ENCODE measurements at regions not wholly inside any gene's neighbourhood (a gene's known extent, or its start where the extent isn't known, plus 50 kb on each side); places are given as distances from the start of the nearest gene placed in this dataset.
"Not testable (repeated sequence)": the region's sequence is repeated elsewhere in the genome, so short reads cannot be mapped to it uniquely, and the experiment has no call there.

DNA sequence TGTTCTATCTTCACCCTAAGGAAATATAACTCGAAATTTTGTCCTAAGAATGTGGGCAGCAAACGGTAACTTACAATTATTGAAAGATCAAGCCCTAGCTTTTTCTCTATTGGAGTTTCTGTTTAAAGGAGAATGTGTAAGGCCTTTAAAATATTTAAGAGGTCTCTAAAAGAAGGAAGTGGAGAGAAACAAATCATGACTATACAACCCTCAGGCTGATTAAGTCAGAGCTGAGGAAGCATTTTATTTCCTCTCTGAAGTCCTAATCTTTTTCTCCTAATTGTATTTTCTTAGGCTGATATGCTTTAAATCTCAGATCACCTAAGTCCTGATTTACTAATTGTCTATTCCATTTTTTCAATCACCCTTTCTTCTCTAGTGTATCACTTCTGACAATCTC is 1708.8 kb upstream of the C9orf72 start:
- DNase-seq = peak in 3 of 4 experiments; percentile 7 to 61 (median 34)

- DNase-seq = peak in 2 of 4 experiments; percentile 14 to 22
Observed at GRCh38 chr9:29285818-29286217, 1712.5 kb upstream of the C9orf72 start.

- DNase-seq = no peak
Observed at GRCh38 chr9:29289365-29289764, 1716.1 kb upstream of the C9orf72 start.

DNA sequence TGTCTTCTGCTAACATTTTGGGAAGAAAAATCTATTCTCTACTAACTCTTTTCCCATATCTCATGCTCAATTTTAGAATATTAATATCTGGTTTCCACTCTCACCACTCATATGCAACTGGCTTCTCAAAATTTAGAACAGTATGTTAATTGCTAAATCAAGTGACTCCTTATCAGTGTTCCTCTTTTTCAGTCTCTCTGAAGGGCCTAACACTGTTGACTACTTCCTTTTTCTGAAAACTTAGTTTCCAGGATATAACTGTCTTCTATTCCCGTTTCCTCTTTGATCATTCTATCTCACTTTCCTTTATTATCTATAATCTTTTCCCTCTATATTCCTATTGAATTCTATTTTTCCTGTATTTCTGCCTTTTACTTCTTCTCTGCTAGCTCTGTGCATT is 1717.2 kb upstream of the C9orf72 start:
- peak in 3 of 4 experiments; percentile 10 to 71 (median 51) for DNase-seq

DNA sequence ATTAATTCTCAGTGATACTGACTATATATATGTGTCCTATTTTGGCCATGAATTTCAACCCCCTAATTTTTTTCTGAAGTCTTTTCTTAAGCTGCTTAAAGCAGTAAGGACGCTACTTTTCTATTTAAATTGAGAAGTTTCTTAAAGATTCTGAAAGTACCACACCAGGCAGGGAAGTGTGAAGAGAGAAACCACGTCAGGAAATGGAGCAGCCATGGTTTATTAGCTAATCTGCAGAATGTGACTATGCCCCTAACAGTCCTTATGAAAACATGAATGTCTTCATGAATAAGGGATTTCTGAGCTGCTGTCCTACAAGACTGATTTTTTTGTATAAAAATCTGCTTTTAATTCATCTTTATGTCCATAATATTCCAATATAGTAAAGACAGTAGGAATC is 1724.3 kb upstream of the C9orf72 start:
- DNase-seq = peak in 1 of 4 experiments; percentile 20

DNA sequence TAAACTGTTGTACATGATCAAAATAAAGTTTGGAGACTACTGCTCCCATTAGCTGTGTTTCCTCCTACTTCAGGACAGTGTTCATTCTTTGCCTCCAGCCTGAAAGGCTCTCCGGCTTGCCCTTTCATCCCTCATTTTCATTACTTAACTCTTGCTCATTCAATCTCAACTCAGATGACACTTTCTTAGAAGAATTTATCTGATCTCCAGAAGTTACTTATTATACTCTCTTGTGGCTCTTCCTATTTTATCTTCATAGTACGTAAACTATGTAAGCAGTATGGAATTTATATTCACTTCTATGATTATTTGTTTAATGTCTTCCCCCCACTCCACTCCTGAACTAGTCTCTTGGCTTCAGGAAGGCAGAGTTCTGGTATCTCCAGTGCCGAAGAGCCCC is 1737.9 kb upstream of the C9orf72 start:
- DNase-seq = no peak

- DNase-seq = no peak
Observed at GRCh38 chr9:29312327-29312726, 1739.0 kb upstream of the C9orf72 start.

DNA sequence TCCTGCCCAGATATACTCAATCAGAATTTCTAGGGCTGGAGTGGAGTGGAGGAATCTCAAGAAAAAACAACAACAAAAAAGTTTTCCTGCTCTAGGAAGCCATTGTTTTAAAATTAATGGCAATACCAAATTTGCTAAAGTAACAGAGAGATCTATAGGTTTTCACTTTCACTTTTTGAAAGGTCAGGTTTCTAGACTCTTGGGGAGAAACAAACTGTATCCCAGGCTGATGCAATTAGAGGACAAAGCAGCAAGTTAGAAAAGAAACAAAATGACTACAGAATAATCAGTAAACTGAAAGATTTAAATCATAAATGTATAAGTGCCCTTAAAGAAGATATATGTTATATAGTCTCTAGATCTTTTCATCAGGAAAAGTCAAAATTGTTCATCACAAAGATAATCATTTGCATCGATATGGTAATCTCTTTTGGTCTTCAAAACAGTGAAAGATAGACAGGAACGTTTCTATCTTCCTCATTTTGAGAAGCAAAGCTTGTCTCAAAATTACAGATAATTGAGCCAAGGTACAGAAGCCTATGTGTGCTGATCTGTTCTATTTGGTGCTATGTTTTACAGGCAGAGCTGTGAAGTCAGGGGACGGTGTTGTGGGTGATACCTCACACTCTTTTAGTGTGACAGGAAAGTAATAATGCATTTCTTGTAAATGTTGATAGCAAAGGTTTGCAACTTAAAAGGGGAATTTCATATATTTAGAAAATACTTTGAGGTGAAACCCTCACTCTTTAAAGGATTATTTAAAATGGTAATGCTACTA is 1746.6 kb upstream of the C9orf72 start:
- no peak for DNase-seq

GRCh38 chr9:29322240-29322639 is 1749.0 kb upstream of the C9orf72 start:
- DNase-seq = no peak

GRCh38 chr9:29325894-29326293 is 1752.6 kb upstream of the C9orf72 start:
- no peak for DNase-seq

DNA sequence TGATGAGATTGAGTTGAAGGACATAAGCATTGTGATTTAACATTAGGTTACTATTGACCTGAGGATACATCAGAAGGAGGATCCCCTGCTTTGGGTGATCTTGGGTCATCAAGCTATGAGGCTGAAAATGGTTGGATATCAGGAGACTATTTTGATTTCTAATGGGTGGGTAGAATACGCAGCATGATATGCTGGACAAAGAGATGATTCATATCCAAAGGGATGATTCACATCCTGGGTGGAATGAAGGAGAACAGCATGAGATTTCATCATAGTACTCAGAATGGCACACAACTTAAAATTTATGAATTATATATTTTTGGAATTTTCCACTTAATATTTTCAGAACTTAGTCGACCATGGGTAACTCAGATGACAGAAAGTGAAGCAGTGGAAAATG is 1759.5 kb upstream of the C9orf72 start:
- DNase-seq = no peak

DNA sequence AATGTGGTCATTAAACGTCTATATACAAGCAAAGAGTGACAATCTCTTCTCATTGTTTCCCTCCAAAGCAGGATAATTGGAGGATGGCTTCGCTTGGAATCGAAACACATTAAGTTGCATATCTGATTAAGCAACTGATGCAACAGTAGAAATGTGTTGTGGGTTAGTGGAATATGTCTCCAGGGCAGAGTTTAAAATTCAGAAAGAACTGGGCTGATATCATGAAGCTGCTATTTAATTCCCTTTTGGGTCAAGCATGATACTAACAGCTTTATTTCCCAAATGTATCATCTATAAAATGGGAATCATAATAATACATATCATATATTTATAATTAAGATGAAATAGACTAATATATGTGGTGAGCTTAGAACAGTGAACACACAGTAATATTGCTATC is 1763.0 kb upstream of the C9orf72 start:
- no peak for DNase-seq

DNA sequence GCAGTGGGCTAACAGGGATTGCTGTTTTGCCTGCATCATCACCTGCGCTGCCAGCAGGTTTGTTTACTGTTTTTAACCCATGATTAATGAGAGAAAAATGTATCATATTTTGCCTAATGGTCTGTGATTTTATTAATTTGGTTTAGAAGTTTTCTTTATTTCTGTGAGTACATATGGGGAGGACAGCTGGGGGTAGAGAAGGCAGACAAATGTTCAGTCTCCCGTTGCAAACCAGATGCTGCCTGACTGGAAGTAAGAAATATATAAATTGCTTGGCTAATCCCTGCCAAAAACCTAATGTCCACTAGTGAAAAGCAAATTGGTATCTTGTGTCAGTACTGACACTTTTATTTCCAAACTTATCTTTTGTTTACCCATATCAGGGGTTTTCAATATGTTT is 1766.1 kb upstream of the C9orf72 start:
- no peak for DNase-seq

DNA sequence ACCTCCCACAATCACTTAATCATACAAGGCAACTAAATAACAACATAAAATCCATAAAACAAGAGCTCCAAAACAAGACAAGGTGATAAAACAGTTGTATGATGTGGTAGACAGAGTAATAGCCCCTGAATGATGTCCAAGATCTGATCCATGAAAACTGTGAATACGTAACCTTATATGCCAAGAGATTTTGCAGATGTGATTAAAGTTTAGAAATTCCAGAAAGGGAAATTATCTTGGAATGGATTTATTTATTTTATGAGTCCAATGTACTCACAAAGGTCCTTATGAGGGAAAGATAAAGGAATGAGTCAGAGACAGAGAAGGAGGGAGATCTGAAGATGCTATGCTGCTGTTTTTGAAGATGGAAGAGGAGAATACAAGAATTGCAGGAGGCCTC is 1775.7 kb upstream of the C9orf72 start:
- no peak for DNase-seq

GRCh38 chr9:29389421-29389820 is 1816.1 kb upstream of the C9orf72 start:
- no peak for DNase-seq

GRCh38 chr9:29390859-29391258 is 1817.6 kb upstream of the C9orf72 start:
- no peak for DNase-seq

DNA sequence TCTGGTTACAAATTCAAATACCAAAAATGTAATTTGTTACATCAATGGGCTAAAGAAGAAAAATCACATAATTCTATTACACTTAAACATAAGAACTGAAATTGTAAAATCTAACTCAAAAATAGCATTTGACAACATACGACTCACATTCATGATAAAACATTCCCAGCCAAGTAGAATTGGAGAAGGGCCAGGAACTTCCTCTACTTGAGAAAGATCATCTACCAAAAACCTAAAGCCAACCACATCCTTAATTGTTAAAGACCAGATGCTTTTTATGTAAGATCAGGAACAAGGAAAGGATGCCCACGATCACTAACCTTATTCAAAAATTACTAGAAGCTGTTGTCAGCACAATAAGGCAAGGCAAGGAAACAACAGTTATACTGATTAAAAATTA is 1819.8 kb upstream of the C9orf72 start:
- no peak for DNase-seq

DNA sequence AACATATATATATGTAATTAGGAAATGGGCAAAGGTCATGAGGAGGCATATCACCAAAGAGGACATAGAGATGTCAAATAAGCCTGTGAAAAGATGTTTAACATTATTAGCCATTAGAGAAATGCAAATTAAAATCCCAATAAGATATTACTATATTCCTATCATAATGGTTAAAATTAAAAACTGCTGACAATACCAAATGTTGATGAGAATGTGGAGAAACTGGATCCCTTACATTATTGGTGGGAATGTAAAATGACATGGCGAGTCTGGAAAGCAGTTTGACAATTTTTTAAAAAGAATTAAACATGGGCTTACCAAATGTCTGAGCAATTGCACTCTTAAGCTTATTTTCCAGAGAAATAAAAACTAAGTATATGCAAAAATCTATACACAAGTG is 1821.6 kb upstream of the C9orf72 start:
- DNase-seq = no peak

DNA sequence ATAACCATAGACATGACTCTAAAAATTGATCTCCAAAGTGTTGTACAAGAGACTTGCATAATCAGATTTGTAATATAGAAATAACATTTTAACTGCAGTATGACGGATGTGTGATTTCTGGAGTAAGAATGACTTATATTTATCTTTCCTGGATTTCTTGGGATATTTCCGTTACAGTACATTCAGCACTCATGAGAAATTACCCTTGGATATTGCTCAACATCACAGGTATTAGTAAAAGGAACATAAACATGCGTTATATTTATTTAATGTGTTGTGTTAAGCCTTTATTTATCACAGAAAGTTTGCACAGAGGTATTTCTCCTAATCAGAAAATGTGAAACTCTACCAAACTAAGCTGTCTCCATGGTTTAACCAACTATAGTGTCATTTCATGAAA is 1823.9 kb upstream of the C9orf72 start:
- DNase-seq = no peak

- DNase-seq = no peak
Observed at GRCh38 chr9:29416204-29416603, 1842.9 kb upstream of the C9orf72 start.

- DNase-seq = peak; percentile 0 to 22 (median 13)
Observed at GRCh38 chr9:29422438-29422837, 1849.2 kb upstream of the C9orf72 start.

DNA sequence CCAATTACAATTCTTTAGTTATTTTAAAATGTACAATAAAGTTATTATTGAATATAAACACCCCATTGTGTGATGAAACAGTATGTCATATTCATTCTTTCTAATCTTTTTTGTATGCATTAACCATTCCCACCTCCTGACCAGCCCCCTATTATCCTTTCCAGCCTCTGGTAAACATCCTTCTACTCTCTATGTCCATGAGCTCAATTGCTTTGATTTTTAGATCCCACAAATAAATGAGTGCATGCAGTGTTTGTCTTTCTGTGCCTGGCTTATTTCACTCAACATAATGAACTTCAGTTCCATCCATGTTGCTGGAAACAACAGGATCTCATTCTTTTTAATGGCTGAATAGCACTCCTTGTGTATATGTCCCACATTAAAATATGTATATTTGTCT is 1858.9 kb upstream of the C9orf72 start:
- no peak for DNase-seq

GRCh38 chr9:29432656-29433055 is 1859.4 kb upstream of the C9orf72 start:
- not testable (repeated sequence) for DNase-seq

- DNase-seq = no peak
Observed at GRCh38 chr9:29435368-29435767, 1862.1 kb upstream of the C9orf72 start.

- DNase-seq = no peak
Observed at GRCh38 chr9:29437526-29437925, 1864.2 kb upstream of the C9orf72 start.

All from suppressor macrophage (primary cell).